Hindlimb muscle (tissue), 1 donor: ENCODE measurements at regions not wholly inside any gene's neighbourhood (a gene's known extent, or its start where the extent isn't known, plus 50 kb on each side); places are given as distances from the start of the nearest gene placed in this dataset.

Experiments used
- DNase-seq: peaks from one replicate; pipeline ENCODE4 v3.0.0-alpha.2; 2013

DNA sequence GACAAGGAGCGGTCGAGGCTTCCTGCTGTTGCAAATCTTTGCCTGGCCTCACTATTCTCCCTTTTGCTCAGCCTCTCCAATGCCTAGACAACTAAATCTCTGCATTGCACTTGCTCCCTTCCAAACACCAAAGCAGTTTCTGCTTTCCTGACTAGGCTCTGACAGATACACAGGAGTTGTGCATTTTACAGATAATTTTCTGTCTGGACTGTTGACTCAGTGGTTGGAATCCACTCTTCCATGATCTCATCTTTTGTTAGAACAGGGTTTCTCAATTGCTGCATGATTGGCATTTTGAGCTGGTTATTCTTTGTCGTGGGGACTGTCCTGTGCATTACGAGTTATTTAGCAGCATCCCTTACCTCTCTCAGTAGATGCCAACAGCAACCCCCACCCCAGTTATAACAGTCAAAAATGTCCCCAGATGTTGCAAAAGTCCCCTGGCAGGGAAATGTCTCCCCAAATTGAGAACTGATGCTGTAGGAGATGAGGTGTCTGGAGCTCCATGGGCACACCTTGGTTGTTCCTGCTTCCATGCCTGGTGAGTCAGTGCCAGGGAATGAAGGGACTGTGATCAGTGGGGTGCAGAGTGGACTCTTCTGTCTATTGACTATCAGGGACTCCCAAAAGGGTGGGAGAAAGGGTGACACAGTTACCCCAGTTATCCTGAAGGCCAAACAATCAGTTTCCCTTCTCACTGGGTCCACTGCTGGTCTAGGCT, 557.4 kb upstream of the PSMD7 start:
- no peak for DNase-seq

DNA sequence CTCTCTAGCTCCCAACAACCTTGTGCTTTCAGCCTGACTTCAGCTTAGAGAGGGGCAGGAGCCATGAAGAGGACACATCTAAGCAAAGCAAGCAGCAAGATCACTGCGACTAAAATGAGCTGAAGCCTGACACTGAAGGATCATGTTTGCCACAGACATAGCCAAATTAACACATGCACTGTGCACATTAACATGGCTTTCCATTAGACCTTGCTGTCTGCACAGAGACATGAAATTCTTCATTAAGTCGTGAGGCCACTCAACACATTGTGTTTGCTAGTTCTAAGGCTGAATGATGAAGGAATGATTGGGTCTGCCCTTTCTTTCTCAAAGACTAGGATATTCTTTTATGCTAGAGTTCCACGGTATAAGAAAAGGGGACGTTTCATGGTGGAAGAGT, 558.3 kb upstream of the PSMD7 start:
- DNase-seq = no peak

DNA sequence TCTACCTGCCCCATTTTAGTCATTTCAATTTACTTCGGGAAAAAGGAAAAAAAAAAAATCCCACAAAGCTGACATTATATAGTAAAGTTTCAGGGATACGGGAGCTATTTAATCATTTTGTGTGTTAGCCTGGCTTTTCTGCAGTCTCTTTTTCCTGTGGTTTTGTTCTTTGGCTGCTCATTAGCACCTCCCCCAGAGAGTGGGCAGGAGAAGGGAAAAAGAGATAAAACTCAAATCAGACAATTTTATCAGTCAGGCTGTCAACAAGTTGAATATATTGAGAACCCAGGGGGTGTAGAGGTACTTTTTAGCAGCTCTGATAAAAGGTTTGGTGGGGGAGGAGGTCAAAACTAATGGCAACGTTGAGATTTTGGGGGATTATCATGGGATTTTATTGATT, 559.0 kb upstream of the PSMD7 start:
- DNase-seq = no peak

DNA sequence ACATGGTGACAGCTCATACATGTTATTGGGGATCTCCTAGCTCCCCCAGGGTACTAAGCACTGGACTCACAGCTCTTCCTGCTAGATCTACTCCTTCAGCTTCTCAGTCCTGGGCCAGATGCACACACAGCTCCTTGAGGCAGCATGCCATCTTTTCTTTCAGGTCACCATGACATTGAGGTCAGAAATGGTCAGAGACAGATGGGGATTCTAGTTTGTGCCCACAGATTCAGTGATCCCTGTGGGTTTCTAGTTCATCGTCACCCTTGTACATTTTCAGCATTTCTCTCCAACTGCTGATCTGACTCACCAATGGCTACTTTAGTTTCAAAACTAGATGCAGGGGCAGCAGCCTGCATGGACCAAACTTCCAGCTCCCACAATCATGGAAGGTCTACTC, 560.7 kb upstream of the PSMD7 start:
- no peak for DNase-seq

DNA sequence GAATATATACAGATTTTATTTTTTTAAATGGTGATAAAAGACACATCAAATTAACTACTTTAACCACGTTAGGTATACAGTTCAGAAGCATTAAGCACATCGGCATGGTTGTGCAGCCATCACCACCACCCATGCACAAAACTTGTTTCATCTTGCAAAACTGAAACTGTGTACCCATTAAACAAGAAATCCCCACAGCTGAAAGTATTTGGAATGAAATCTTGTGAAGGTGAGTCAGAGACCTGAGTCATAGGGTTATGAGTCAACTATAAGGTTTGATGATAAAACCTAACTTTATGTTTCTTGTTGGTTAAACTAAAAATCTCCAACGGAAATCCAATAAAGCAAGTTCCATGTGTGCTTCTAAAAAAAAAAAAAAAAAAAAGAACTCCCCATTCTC, 561.6 kb upstream of the PSMD7 start:
- DNase-seq = no peak

DNA sequence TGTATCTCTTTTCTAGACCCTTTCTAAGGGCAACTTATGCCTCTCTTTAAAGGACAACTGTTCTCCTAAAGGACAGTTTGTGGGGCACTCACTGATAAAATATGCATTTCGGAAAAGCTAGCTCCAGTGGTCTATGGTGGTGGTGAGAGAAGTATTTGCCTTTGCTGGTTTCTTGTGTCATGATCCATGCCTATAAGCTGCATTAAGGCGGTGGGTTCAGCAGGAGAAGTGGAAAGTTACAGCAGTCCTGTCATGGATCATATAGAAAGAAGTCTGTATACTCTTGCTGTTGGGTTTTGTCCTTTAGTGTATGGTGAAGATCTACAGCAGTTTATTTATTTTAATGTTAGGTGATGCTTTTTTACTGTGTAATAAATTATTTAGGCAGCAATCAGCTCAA, 563.9 kb upstream of the PSMD7 start:
- DNase-seq = no peak

DNA sequence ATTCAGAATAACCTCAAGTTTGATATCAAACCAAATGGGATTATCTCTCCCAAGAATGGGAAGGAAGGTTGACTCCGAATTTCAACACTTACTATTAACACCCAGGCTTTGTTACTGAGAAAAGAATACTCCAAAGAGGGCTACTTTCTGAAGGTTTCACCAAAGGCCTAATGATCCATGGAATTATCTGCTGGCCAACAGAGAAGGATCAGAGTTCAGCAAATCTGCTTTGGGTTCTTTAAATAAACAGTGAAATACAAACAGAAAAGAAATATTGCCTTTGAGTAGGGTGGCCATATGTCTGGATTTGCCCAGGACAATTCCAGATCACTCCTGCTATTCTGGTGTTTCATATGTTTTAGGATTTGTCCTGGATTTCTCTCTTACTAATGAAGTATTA, 564.5 kb upstream of the PSMD7 start:
- DNase-seq = no peak

DNA sequence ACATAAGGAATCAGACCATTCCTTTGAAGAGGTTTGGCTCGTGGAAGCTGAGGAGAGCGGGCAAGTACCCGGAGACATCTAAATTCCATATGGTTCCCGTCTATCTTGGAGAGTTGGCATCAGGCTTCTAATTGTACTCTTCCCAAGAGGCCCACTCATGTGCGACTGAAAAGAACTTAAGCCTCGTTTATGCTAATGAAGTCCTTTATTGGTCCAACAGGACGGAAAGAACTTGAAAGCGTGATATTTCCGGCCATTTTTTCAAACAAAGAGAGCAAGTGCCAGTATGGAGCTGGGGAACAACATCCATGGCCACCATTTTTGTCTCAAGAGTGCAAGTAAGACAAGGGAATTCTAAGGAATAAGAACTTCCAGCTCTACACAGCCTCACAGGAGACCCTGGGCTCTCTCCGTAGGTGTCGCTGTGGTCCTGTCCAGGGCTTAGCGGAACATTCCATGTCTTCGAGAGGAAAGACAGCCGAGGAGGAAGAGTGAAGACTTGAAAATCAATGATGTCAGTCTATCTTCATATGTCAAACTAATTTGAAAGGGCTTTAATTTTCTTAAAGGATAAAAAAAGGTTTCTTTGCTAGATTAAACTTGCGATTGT, 566.0 kb upstream of the PSMD7 start:
- no peak for DNase-seq

DNA sequence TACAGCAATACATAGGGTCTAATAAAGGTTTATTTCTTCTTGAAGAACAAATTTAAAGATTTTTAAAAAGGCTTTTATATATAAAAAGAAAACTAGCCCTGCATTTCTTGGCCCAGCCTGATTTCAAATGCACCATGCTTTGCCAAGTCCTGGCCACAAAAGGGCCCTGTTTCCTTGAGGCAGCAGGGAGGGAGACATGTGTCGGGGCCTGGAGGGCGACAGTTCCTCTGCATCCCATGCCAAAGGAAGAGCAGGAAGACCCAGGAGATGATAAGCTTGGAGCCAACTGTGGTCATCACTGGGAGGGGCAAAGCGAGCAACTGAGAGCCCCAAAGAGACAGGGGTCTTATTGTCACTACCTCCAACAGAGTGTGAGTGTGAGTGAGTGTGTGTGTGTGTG, 571.5 kb upstream of the PSMD7 start:
- no peak for DNase-seq

DNA sequence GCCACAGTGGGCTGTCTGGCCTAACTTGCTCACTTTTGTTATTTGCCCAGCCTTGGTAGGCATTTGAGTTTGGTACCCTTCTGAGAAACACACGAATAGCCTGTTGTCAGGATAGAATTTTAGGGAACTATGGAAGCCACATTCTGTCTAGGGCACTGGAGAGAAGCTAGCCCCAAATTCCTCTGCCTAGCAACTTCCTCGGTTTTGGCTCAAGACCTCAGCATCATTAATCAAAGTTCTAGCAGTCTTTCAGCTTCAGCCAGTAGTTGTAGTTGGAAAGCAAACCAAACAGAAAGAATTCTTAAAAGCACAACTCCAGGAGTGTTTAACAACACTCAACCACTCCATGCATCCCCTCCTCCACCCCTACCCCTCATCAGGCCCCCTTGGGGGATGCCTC, 572.1 kb upstream of the PSMD7 start:
- DNase-seq = no peak

DNA sequence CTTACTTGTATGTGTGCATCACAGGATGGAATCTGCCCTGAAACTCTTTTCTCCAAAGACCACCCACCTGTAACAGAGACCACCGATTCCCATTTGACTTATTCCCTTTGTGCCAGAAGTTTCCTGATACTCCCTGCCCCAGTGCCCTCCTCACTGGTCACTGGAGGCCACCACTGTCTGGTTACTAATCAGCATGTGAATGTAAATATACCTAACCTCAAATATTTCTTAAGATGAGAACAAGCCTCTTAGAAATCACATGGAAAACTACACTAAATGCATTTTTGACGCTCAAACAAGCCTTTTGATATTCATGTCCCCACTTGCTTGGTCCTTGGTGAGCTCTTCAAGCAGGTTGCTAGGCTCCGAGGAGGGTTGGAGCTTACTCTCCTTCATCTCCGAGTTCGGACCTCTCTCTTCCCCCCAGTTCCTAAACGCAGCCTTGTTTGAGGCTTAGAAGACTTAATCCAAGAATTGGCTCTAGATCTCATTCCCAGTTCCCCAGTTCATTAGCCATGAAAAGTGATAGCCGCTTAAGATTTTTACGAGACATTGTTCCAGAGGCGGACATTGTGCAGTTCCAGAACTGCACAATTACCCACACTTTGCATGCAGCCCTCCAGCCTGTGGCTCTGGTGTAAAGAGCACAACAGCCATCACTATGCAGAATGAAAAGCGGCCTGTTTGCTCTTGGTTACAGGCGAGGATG, 579.2 kb upstream of the PSMD7 start:
- no peak for DNase-seq

DNA sequence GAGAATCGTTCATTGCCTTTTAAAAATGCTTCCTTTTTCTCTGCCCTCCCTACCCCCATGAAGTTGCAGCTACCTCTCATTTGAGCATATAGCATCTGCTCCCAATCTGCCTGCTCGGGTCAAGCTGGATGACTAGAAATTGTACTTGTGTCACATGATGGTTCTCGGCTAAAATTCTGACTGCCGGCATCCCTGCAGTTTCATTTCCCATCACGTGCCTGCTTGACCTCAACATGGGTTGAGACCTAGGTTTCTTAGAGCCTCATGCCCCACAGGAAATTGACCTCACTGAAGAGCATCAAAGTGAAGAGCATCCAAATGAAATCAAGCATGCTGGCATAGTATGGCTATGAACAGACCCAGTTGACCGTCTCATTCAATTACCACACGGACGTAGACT, 581.6 kb upstream of the PSMD7 start:
- DNase-seq = no peak

DNA sequence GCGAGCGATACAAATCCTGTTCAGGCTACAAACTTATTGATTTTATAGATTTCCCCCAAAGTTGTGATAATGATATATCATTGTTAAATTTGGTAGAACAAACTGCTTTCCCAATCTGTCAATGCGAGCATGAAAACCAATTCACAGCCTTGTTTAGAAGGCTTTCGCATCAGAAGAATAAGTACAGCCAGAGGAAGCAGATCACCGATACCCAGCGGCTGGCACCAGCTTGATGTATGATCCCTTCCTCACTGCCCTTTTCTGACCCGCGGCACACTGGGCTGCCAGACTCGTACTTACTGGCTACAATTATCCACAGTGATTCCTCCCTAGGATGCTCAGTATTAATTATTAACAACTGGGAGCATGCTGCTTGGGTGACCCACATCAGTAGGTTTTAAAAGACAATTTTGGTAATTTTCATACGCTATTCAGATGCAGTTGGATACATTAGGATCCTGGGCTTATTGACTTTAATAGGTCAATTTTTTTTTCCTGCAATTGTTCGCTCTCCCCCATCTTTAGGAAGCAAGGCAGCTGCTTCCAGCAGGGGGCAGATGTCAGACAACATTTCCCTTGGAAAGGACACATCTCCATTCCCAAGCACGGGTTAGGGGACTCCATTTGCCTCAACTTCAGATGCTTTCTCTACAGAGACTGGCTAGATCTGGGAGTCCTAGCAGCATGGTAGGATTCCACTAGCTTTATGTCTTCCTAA, 582.7 kb upstream of the PSMD7 start:
- DNase-seq = no peak

DNA sequence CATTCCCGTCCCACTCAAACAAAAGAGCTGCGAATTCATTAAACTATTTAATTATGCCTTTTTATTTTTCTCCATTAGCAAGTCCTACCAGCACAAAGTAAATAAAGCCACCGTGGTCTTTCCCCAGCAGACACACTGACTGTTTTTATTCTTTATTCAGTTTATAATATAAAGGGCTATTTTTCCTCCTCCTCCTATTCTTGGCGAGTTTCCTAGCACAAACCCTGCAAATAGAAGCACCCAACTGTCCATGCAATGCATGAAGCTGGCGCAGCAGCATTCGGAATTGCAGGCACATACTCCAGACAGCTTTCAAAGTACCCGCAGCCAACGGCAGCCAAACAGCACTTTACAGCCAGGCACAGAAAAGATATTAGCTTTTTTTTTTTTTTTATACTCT, 583.4 kb upstream of the PSMD7 start:
- no peak for DNase-seq

DNA sequence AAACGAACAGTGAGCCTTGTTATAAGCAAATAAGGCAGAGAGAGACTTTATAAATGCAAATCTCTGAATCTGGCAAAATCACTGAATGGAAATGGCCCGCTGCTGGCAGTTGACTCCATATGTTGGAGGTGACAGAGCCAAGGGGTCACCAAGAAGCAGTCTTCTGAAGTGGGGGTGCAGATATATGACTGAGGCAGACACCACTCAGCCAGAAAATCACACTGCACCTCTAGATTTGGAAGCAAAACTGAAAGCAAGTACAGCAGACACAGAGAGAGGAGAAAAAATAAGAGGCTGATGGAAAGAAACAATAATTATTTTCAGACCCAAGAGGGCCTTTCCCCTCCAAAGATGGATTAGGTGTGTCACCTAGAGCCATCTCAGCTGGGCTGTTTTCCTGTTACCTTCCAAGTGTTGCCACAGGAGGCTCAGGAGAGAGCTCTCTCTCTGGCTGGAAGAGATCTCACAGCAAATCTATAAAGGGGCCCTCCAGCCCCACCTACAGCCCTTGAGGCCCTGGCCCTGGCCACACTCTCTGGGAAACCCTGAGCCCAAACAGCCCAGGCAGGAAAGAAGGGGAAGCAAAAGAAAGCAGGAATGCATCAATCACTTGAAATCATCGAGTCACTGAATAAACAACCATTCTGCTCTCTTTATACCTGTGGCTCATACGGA, 585.1 kb upstream of the PSMD7 start:
- no peak for DNase-seq

DNA sequence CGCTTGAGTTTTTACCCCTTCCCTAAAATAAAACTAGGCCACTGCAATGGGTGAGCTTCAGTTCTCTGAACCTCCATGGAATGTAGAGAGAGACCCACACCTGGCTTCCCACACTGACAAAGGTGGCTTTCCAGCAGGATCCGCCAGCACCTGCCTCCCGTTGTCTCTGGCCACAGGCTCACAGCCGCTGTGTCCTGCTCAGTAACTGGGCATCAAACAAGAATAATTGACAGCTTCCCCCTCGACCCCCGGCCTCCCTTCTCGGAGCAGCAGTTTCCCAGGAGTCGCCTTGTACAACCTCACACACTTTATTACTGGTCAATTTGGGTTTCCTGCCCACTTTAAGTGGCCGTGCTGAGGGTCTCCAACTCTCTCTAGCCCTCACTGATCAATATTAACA, 586.1 kb upstream of the PSMD7 start:
- DNase-seq = no peak

DNA sequence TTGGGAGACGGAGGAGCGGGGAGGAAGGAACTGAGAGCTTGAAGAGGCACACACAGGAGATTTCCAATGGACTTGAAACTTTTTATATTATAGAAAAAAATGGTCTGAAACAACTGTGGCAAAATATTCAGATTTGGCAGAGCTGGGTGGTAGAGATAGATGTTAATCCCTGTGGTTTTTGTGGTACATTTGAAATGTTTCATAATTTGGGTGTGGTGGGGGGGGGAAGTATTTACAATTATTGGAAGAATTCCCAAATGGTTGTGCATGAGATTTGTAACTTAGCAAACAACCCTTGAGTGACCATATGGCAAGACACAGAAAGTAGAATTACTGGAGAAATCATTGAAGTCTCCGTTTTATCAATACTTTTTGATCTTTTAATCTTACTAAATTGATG, 588.8 kb upstream of the PSMD7 start:
- no peak for DNase-seq

DNA sequence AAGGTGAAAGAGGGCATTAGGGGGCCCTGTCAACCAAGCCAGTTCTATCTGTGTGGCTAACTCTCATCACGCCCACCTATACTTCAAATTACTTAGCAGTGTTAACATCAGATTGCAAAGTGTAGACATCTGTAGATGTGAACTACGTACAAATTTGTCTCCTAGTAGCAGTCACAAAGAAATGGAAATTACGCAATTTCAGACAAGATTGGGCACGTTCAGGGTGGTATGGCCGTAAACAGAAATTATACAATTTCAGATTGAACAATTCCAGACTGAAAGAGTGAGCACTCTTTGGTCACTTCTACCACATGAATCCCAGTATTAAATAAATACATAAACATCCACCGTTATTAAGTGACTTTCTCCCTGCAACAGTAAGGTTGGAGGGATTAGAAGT, 592.7 kb upstream of the PSMD7 start:
- DNase-seq = no peak

DNA sequence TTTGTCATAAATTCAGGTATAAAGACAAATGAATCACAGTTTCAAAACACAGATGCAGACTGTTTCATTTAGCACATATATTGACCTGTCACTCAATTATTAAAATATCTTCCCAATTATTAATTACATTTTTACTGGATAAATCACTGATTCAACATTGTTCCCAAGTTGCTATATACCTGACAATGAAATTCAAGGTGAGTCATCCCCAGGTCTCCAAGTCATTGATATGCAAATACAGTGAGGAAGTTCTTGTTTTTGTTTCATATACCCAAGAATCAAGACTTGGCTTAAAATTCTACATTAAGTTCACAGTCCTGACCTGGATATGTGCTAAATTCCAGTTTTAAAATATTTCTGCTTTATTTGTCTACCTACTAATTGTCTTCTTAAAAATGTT, 599.3 kb upstream of the PSMD7 start:
- no peak for DNase-seq

DNA sequence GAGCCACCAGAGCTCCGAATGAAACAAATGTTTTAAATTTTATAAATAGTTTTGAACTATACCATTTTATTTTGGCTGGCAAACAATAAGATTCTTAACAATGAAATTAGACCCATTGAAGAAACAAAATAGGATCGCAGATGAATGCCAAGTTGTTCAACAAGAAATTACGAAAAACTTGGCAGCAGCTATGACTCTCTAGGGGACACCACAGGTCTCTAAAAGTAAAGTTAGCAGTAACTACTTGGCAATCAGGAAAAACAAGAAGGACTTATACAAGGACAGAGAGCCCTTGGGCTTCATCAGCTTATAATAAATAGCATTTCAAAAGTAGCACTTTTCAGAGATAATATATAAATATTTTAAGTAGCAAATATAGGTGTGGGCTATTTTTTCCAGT, 603.8 kb upstream of the PSMD7 start:
- DNase-seq = no peak

DNA sequence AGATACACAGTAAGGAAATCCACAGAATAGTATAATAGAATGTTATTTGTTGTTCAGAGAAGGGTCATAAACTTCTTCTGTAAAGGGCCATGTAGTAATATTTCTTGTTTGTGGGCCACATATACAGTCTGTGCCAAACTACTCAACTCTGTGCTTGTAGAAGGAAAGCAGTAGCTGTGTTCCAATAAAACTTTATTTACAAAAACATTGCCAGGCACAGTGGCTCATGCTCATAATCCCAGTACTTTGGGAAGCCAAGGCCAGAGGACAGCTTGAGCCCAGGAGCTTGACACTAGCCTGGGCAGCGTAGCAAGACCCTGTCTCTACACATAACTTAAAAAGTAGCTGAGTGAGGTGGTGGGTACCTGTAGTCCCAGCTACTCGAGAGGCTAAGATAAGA, 612.8 kb upstream of the PSMD7 start:
- DNase-seq = no peak

DNA sequence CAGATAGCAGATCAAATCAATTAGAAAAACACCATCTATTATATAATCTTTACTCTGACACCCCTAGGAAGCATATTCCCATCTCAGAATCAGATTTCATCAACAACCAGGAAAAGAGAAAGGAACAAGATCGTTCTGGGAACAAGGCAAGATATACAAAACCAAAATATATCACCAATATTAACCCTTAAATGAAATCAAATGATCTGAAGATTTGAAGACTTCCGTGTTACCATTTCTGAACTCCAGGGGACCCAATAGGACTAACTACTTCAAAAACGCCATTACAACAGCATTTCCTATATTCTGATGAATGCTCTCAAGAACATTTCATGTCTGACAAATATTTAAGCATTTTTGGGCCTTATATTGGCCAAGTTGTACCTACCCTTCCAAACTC, 624.2 kb upstream of the ZFHX3 start:
- DNase-seq = no peak
